ENCODE measurements at regions not wholly inside any gene's neighbourhood (a gene's known extent, or its start where the extent isn't known, plus 50 kb on each side); places are given as distances from the start of the nearest gene placed in this dataset.

DNA sequence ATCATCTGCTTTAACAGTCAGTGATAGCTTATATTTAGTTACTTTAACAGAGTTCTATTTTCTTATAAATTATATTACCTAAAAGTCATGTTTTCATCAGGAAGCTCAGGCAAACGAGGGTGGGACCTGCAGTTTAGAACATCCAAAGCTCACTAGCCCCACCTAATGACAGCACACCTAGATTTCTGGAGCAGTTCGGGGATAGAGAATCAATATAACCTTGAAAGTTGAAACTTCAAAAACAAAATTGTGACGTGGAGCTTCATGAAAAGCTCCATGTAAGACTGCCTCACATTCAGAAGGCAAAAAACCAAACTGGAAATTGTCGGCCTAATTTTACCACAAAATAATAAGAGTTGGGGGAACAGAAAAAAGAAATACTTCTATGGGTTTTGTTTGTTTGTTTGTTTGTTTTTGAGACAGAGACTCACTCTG is 185.9 kb upstream of the CCDC150 start (continued):
- TF ChIP-seq, protein P1, sequence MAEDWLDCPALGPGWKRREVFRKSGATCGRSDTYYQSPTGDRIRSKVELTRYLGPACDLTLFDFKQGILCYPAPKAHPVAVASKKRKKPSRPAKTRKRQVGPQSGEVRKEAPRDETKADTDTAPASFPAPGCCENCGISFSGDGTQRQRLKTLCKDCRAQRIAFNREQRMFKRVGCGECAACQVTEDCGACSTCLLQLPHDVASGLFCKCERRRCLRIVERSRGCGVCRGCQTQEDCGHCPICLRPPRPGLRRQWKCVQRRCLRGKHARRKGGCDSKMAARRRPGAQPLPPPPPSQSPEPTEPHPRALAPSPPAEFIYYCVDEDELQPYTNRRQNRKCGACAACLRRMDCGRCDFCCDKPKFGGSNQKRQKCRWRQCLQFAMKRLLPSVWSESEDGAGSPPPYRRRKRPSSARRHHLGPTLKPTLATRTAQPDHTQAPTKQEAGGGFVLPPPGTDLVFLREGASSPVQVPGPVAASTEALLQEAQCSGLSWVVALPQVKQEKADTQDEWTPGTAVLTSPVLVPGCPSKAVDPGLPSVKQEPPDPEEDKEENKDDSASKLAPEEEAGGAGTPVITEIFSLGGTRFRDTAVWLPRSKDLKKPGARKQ (CRISPR knock-in tag; IDR thresholded peaks at IDR 0.05) = no peak
- no peak for TF ChIP-seq BMI1 (IDR thresholded peaks at IDR 0.05; ENCODE audit: low read length)
- TF ChIP-seq, protein P2, sequence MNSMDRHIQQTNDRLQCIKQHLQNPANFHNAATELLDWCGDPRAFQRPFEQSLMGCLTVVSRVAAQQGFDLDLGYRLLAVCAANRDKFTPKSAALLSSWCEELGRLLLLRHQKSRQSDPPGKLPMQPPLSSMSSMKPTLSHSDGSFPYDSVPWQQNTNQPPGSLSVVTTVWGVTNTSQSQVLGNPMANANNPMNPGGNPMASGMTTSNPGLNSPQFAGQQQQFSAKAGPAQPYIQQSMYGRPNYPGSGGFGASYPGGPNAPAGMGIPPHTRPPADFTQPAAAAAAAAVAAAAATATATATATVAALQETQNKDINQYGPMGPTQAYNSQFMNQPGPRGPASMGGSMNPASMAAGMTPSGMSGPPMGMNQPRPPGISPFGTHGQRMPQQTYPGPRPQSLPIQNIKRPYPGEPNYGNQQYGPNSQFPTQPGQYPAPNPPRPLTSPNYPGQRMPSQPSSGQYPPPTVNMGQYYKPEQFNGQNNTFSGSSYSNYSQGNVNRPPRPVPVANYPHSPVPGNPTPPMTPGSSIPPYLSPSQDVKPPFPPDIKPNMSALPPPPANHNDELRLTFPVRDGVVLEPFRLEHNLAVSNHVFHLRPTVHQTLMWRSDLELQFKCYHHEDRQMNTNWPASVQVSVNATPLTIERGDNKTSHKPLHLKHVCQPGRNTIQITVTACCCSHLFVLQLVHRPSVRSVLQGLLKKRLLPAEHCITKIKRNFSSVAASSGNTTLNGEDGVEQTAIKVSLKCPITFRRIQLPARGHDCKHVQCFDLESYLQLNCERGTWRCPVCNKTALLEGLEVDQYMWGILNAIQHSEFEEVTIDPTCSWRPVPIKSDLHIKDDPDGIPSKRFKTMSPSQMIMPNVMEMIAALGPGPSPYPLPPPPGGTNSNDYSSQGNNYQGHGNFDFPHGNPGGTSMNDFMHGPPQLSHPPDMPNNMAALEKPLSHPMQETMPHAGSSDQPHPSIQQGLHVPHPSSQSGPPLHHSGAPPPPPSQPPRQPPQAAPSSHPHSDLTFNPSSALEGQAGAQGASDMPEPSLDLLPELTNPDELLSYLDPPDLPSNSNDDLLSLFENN (IDR thresholded peaks at IDR 0.05; ENCODE audit: low read depth in 2 of 2, low read length in 2 of 2) = no peak
- TF ChIP-seq ZSCAN32 (CRISPR knock-in tag; IDR thresholded peaks at IDR 0.05) = no peak
- TF ChIP-seq, protein P3, sequence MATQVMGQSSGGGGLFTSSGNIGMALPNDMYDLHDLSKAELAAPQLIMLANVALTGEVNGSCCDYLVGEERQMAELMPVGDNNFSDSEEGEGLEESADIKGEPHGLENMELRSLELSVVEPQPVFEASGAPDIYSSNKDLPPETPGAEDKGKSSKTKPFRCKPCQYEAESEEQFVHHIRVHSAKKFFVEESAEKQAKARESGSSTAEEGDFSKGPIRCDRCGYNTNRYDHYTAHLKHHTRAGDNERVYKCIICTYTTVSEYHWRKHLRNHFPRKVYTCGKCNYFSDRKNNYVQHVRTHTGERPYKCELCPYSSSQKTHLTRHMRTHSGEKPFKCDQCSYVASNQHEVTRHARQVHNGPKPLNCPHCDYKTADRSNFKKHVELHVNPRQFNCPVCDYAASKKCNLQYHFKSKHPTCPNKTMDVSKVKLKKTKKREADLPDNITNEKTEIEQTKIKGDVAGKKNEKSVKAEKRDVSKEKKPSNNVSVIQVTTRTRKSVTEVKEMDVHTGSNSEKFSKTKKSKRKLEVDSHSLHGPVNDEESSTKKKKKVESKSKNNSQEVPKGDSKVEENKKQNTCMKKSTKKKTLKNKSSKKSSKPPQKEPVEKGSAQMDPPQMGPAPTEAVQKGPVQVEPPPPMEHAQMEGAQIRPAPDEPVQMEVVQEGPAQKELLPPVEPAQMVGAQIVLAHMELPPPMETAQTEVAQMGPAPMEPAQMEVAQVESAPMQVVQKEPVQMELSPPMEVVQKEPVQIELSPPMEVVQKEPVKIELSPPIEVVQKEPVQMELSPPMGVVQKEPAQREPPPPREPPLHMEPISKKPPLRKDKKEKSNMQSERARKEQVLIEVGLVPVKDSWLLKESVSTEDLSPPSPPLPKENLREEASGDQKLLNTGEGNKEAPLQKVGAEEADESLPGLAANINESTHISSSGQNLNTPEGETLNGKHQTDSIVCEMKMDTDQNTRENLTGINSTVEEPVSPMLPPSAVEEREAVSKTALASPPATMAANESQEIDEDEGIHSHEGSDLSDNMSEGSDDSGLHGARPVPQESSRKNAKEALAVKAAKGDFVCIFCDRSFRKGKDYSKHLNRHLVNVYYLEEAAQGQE (IDR thresholded peaks at IDR 0.05; ENCODE audit: borderline replicate concordance) = peak; percentile 72; the same call in 1 of the 2 replicates
- TF ChIP-seq, protein P3 (CRISPR knock-in tag; IDR thresholded peaks at IDR 0.05; ENCODE audit: low read depth) = no peak
- TF ChIP-seq, protein P4, sequence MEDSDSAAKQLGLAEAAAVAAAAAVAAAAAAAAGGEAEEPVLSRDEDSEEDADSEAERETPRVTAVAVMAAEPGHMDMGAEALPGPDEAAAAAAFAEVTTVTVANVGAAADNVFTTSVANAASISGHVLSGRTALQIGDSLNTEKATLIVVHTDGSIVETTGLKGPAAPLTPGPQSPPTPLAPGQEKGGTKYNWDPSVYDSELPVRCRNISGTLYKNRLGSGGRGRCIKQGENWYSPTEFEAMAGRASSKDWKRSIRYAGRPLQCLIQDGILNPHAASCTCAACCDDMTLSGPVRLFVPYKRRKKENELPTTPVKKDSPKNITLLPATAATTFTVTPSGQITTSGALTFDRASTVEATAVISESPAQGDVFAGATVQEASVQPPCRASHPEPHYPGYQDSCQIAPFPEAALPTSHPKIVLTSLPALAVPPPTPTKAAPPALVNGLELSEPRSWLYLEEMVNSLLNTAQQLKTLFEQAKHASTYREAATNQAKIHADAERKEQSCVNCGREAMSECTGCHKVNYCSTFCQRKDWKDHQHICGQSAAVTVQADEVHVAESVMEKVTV (CRISPR knock-in tag; IDR thresholded peaks at IDR 0.05) = peak; percentile 49
